HEK293T (cell line): ENCODE measurements at regions not wholly inside any gene's neighbourhood (a gene's known extent, or its start where the extent isn't known, plus 50 kb on each side); places are given as distances from the start of the nearest gene placed in this dataset.

Source experiments
- CTCF ChIA-PET: fragments of 350-600 bp; formaldehyde crosslinking; extraction: SDS; loops from one replicate; lab custom pipeline; 2021; ENCODE audit warnings: antibody characterized with exemption, inconsistent platforms; lab: Yijun Ruan, JAX
- POLR2A ChIA-PET: fragments of 350-600 bp; formaldehyde crosslinking; extraction: SDS; loops from one replicate; lab custom pipeline; 2020; ENCODE audit warnings: antibody characterized with exemption, inconsistent platforms; lab: Yijun Ruan, JAX
- DNase-seq: peaks from one replicate; pipeline ENCODE4 v3.0.0; 2012; ENCODE audit warnings: mixed read lengths; ENCODE audit errors: extremely low spot score
- ARNT ChIP-seq: fragments of 450-650 bp; IDR thresholded peaks from 2 replicates; pipeline ENCODE4 v1.6.1; 2017; ENCODE audit warnings: mild to moderate bottlenecking
- BHLHE40 ChIP-seq: fragments of 450-650 bp; IDR thresholded peaks from 2 replicates; pipeline ENCODE4 v1.6.1; 2016; ENCODE audit warnings: mild to moderate bottlenecking, moderate library complexity, borderline replicate concordance
- CTBP1 ChIP-seq: fragments of 450-650 bp; IDR thresholded peaks from 2 replicates; pipeline ENCODE4 v1.6.1; 2016; ENCODE audit warnings: borderline replicate concordance
- ELF4 ChIP-seq: fragments of 450-650 bp; IDR thresholded peaks from 2 replicates; pipeline ENCODE4 v1.6.1; 2017; ENCODE audit warnings: antibody characterized with exemption
- FOXA1 ChIP-seq: fragments of 450-650 bp; IDR thresholded peaks from 2 replicates; pipeline ENCODE4 v1.6.1; 2016; ENCODE audit warnings: mild to moderate bottlenecking
- FOXK2 ChIP-seq: fragments of 450-650 bp; IDR thresholded peaks from 2 replicates; pipeline ENCODE4 v1.6.1; 2016; ENCODE audit warnings: mild to moderate bottlenecking
- FOXM1 ChIP-seq: fragments of 450-650 bp; IDR thresholded peaks from 2 replicates; pipeline ENCODE4 v1.6.1; 2017; ENCODE audit warnings: mild to moderate bottlenecking, borderline replicate concordance
- HDGF ChIP-seq: fragments of 450-650 bp; IDR thresholded peaks from 2 replicates; pipeline ENCODE4 v1.6.1; 2017; ENCODE audit warnings: antibody characterized with exemption, borderline replicate concordance
- L3MBTL2 ChIP-seq: fragments of 450-650 bp; conservative IDR thresholded peaks from 2 replicates; pipeline ENCODE4 v1.6.1; 2016; ENCODE audit warnings: mild to moderate bottlenecking
- LEF1 ChIP-seq: fragments of 450-650 bp; IDR thresholded peaks from 2 replicates; pipeline ENCODE4 v1.6.1; 2017; ENCODE audit warnings: mild to moderate bottlenecking, borderline replicate concordance
- NFRKB ChIP-seq: fragments of 450-650 bp; IDR thresholded peaks from 2 replicates; pipeline ENCODE4 v1.6.1; 2016; ENCODE audit warnings: mild to moderate bottlenecking, moderate library complexity
- PKNOX1 ChIP-seq: fragments of 450-650 bp; IDR thresholded peaks from 2 replicates; pipeline ENCODE4 v1.6.1; 2016
- SP1 ChIP-seq: fragments of 450-650 bp; IDR thresholded peaks from 2 replicates; pipeline ENCODE4 v1.6.1; 2017
- SUZ12 ChIP-seq: fragments of 450-650 bp; IDR thresholded peaks from 2 replicates; pipeline ENCODE4 v1.6.1; 2016; ENCODE audit warnings: mild to moderate bottlenecking
- TARDBP ChIP-seq: fragments of 450-650 bp; IDR thresholded peaks from 2 replicates; pipeline ENCODE4 v1.6.1; 2016
- ZNF384 ChIP-seq: fragments of 450-650 bp; IDR thresholded peaks from 2 replicates; pipeline ENCODE4 v1.6.1; 2016

GRCh38 chr10:83250396-83250795 is 888.9 kb upstream of the GHITM start:
- TF ChIP-seq SUZ12 (no peak), SP1 (no peak), FOXK2 (no peak), L3MBTL2 (no peak), TARDBP (no peak), LEF1 (no peak), ELF4 (no peak), BHLHE40 (no peak), FOXM1 (no peak), FOXA1 (no peak), PKNOX1 (no peak), NFRKB (no peak)
- CTCF ChIA-PET: no interaction called here

GRCh38 chr10:83252169-83252568 is 887.1 kb upstream of the GHITM start:
- CTCF ChIA-PET: no interaction called here
- no peak for TF ChIP-seq NFRKB
- TF ChIP-seq BHLHE40: no peak
- POLR2A ChIA-PET: no interaction called here
- no peak for DNase-seq

More at GRCh38 chr10:83250396-83250795, 888.9 kb upstream of the GHITM start:
- no peak for DNase-seq
- POLR2A ChIA-PET: no interaction called here

- TF ChIP-seq HDGF (no peak), BHLHE40 (no peak)
- CTCF ChIA-PET: no interaction called here
- POLR2A ChIA-PET: no interaction called here
- DNase-seq: no peak
Observed at GRCh38 chr10:83252596-83252995, 886.7 kb upstream of the GHITM start.

- POLR2A ChIA-PET: no interaction called here
- DNase-seq: no peak
- CTCF ChIA-PET: no interaction called here
- TF ChIP-seq FOXK2: no peak
- TF ChIP-seq BHLHE40: no peak
Observed at GRCh38 chr10:83253011-83253671, 886.2 kb upstream of the GHITM start.

- CTCF ChIA-PET: no interaction called here
- POLR2A ChIA-PET: no interaction called here
- no peak for DNase-seq
- no peak for TF ChIP-seq SP1
- TF ChIP-seq ZNF384: no peak
- no peak for TF ChIP-seq FOXK2
- no peak for TF ChIP-seq LEF1
- no peak for TF ChIP-seq PKNOX1
- no peak for TF ChIP-seq SUZ12
- no peak for TF ChIP-seq NFRKB
- TF ChIP-seq FOXA1: no peak
- no peak for TF ChIP-seq HDGF
- TF ChIP-seq ARNT: no peak
- TF ChIP-seq L3MBTL2: no peak
- no peak for TF ChIP-seq FOXM1
- no peak for TF ChIP-seq TARDBP
- no peak for TF ChIP-seq CTBP1
Observed at GRCh38 chr10:83254698-83255097, 884.6 kb upstream of the GHITM start.

- ChIA-PET CTCF (no interaction called here), POLR2A (no interaction called here)
- no peak for DNase-seq
- TF ChIP-seq TARDBP (no peak), SUZ12 (no peak), FOXK2 (no peak), SP1 (no peak), ELF4 (no peak), NFRKB (no peak), LEF1 (no peak), FOXM1 (no peak), ZNF384 (no peak), HDGF (no peak), L3MBTL2 (no peak), PKNOX1 (no peak)
Observed at GRCh38 chr10:83262434-83262833, 876.9 kb upstream of the GHITM start.

DNA sequence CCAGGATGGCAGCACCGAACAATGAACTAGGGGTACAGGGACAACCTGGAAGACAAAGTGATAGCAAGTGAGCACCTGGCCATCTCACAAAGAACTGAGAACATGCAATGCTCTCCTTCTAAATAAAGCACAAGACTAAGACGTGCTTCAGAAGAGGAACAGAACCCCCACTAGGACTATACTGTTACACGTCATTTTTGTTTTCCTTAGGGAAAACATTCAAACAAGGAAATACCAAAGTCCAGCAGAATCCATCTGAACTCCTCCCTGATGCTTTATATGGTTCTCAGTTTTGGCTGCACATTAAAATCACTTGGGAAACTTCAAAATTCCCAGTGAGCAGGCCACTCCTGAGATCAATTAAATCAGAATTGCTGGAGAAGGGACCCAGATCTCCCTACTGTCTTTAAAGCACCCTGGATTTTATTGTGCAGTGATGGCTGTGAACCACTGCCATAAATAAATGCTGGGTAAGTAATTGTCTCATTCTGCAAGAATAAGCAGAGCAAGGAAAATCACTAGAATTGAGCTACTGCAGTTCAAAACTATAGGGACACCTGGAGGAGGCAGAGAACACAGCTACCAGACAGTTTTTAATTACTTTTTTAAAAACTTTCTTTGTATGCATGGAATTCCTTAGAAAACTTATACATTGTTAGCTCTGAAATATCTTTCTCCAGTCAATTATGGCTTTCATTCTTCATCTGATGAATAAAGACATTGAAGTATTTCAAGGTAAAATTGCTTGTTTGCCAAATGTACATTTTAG is 866.5 kb upstream of the GHITM start:
- no peak for TF ChIP-seq SUZ12
- no peak for DNase-seq
- ChIA-PET CTCF (no interaction called here), POLR2A (no interaction called here)
